OCI-LY1 (cell line): ENCODE measurements at regions not wholly inside any gene's neighbourhood (a gene's known extent, or its start where the extent isn't known, plus 50 kb on each side); places are given as distances from the start of the nearest gene placed in this dataset.
"Not testable (repeated sequence)": the region's sequence is repeated elsewhere in the genome, so short reads cannot be mapped to it uniquely, and the experiment has no call there.

Experiments used
- H2AFZ ChIP-seq: fragments of 200-600 bp; sonication (generic), shearing (Covaris generic); 2 replicates; pipeline ENCODE4 v1.6.0; 2014; ENCODE audit warnings: antibody characterized with exemption, mild to moderate bottlenecking, low read length
- H3F3A ChIP-seq: fragments of 200-600 bp; sonication (generic), shearing (Covaris generic); 2 replicates; pipeline ENCODE4 v1.6.0; 2014; ENCODE audit warnings: mild to moderate bottlenecking, antibody characterized with exemption, low read length, moderate library complexity; ENCODE audit not compliant: insufficient read depth
- H3K27ac ChIP-seq: fragments of 200-600 bp; sonication (generic); 2 replicates; pipeline ENCODE4 v1.5.1; 2014; ENCODE audit warnings: low read length, mixed run types, mild to moderate bottlenecking, low read depth; ENCODE audit not compliant: poor library complexity, severe bottlenecking
- H3K27me3 ChIP-seq: fragments of 200-600 bp; sonication (generic); 2 replicates; pipeline ENCODE4 v1.6.0; 2014; ENCODE audit warnings: antibody characterized with exemption, mild to moderate bottlenecking, low read length, moderate library complexity; ENCODE audit not compliant: insufficient read depth
- H3K36me3 ChIP-seq: fragments of 200-600 bp; sonication (generic); 2 replicates; pipeline ENCODE4 v1.6.1; 2014; ENCODE audit warnings: mild to moderate bottlenecking, antibody characterized with exemption, low read length, moderate library complexity, mixed read lengths; ENCODE audit not compliant: insufficient read depth
- H3K4me1 ChIP-seq: fragments of 200-600 bp; sonication (generic); 2 replicates; pipeline ENCODE4 v1.5.1; 2014; ENCODE audit warnings: mild to moderate bottlenecking, low read length, moderate library complexity; ENCODE audit not compliant: insufficient read depth, severe bottlenecking
- H3K4me2 ChIP-seq: fragments of 200-600 bp; sonication (generic), shearing (Covaris generic); 2 replicates; pipeline ENCODE4 v1.6.1; 2014; ENCODE audit warnings: low read length
- H3K4me3 ChIP-seq: fragments of 200-600 bp; sonication (generic); 2 replicates; pipeline ENCODE4 v1.5.1; 2014; ENCODE audit warnings: low read length, low read depth, mild to moderate bottlenecking, mixed read lengths; ENCODE audit not compliant: poor library complexity, severe bottlenecking
- H3K79me2 ChIP-seq: fragments of 200-600 bp; shearing (Covaris generic); 2 replicates; pipeline ENCODE4 v1.6.1; 2016; ENCODE audit warnings: mixed run types, low read length, mixed read lengths; ENCODE audit not compliant: insufficient read depth
- H3K9ac ChIP-seq: fragments of 200-600 bp; sonication (generic), shearing (Covaris generic); 2 replicates; pipeline ENCODE4 v1.6.1; 2014; ENCODE audit warnings: mild to moderate bottlenecking, low read length, mixed read lengths
- H3K9me2 ChIP-seq: fragments of 200-600 bp; sonication (generic), shearing (Covaris generic); 2 replicates; pipeline ENCODE4 v1.6.1; 2014; ENCODE audit warnings: low read depth, mild to moderate bottlenecking, low read length, mixed read lengths
- H3K9me3 ChIP-seq: fragments of 200-600 bp; shearing (Covaris generic); 2 replicates; pipeline ENCODE4 v1.6.1; 2014; ENCODE audit warnings: low read length, mixed read lengths
- H4K20me1 ChIP-seq: fragments of 200-600 bp; sonication (generic), shearing (Covaris generic); 2 replicates; pipeline ENCODE4 v1.6.0; 2016; ENCODE audit warnings: mild to moderate bottlenecking, low read length; ENCODE audit not compliant: insufficient read depth
- EZH2 ChIP-seq: fragments of 200-600 bp; sonication (generic), shearing (Covaris generic); IDR thresholded peaks from 2 replicates; pipeline ENCODE4 v1.8.0; 2017; ENCODE audit warnings: borderline replicate concordance, mixed run types, mild to moderate bottlenecking, antibody characterized with exemption, low read length, moderate library complexity, mixed read lengths
- TF ChIP-seq, protein P1 (sequence below): fragments of 200-600 bp; sonication (generic), shearing (Covaris generic); IDR thresholded peaks from 2 replicates; pipeline ENCODE4 v1.5.1; 2017; ENCODE audit warnings: mild to moderate bottlenecking, antibody characterized with exemption, low read length, moderate library complexity, mixed read lengths

DNA sequence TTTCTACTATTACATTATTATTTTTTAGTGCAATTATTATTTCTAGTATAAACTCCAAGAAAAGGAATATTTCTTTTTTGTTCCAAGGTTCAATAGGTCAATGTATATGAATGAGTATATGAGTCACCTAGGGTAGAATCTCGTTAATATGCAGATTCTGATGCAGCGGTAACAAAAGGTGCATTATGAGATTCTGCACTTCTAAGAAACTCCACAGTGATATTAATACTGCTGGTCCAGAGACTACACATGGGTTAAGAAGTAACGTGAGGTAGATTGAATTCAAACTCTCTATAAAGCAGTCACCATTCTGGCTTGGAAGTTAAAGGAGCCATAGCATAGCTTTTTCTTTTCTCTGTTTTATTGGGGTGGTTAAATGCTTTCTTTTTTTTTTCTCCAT, 596.2 kb upstream of the TBL1XR1 start:
- Histone ChIP-seq H3K79me2 (no peaks in the 10 kb centered on the region), H2AFZ (no peak overlapping the region), H3K9me3 (no peaks in the 10 kb centered on the region), H3K9me2 (no peaks in the 10 kb centered on the region), H3K4me1 (no peaks in the 10 kb centered on the region), H3F3A (no peaks in the 10 kb centered on the region), H4K20me1 (no peaks in the 10 kb centered on the region), H3K9ac (no peak overlapping the region), H3K27ac (no peak overlapping the region), H3K4me3 (no peak overlapping the region), H3K4me2 (no peak overlapping the region), H3K36me3 (no peaks in the 10 kb centered on the region), H3K27me3 (no peaks in the 10 kb centered on the region)
- no peak for TF ChIP-seq EZH2
- TF ChIP-seq, protein P1, sequence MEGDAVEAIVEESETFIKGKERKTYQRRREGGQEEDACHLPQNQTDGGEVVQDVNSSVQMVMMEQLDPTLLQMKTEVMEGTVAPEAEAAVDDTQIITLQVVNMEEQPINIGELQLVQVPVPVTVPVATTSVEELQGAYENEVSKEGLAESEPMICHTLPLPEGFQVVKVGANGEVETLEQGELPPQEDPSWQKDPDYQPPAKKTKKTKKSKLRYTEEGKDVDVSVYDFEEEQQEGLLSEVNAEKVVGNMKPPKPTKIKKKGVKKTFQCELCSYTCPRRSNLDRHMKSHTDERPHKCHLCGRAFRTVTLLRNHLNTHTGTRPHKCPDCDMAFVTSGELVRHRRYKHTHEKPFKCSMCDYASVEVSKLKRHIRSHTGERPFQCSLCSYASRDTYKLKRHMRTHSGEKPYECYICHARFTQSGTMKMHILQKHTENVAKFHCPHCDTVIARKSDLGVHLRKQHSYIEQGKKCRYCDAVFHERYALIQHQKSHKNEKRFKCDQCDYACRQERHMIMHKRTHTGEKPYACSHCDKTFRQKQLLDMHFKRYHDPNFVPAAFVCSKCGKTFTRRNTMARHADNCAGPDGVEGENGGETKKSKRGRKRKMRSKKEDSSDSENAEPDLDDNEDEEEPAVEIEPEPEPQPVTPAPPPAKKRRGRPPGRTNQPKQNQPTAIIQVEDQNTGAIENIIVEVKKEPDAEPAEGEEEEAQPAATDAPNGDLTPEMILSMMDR: no peak

DNA sequence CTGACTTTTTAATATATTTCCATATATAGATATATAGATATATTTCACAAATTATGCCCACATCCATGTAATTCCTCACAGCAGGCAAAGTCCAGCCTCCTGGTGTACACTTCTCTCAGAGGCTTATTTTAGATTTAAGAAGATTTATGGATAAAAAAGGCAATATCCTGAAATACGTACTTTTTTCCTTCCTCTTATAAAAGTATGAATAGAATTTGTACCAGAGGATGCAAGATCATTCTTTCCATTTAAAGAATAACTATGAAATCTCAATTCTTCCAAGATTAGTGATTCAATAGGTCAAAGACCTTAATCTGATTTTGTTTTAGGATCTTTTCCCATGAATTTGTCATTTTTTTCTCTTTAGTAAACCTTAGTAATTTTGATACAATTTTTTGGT, 597.9 kb upstream of the TBL1XR1 start:
- Histone ChIP-seq H3K9me2 (no peaks in the 10 kb centered on the region), H3K4me1 (no peaks in the 10 kb centered on the region), H3K79me2 (no peaks in the 10 kb centered on the region), H3K27ac (no peak overlapping the region), H3K4me3 (no peak overlapping the region), H3F3A (no peaks in the 10 kb centered on the region), H3K4me2 (no peak overlapping the region), H3K9me3 (no peaks in the 10 kb centered on the region), H4K20me1 (no peaks in the 10 kb centered on the region), H2AFZ (no peak overlapping the region), H3K27me3 (no peaks in the 10 kb centered on the region), H3K36me3 (no peaks in the 10 kb centered on the region), H3K9ac (no peak overlapping the region)
- no peak for TF ChIP-seq EZH2
- TF ChIP-seq, protein P1: no peak

DNA sequence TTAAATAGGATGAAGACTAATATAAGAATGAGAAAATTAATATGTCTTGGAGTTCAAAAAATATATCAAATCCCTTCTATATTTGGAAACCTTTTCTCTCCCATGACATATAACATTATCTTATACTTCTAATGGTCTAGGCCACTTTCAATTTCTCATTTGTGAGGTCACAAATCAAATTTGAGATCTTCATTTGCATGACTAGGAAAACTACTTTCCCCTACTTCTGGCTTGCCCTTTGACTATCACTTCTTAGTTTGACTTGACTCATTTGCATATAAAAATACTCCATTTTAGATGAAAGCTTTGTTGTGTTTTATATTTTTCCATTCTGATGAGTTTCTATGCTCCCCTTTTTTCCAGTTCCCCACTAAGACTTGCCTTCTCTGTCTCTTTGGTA, 598.6 kb upstream of the TBL1XR1 start:
- Histone ChIP-seq H3K4me1 (no peaks in the 10 kb centered on the region), H2AFZ (no peak overlapping the region), H3K79me2 (no peaks in the 10 kb centered on the region), H3K36me3 (no peaks in the 10 kb centered on the region), H3F3A (no peaks in the 10 kb centered on the region), H3K4me3 (no peak overlapping the region), H3K9me3 (no peaks in the 10 kb centered on the region), H3K27ac (no peak overlapping the region), H3K9ac (no peak overlapping the region), H3K4me2 (no peak overlapping the region), H3K9me2 (no peaks in the 10 kb centered on the region), H3K27me3 (no peaks in the 10 kb centered on the region), H4K20me1 (no peaks in the 10 kb centered on the region)
- TF ChIP-seq, protein P1: no peak
- no peak for TF ChIP-seq EZH2

DNA sequence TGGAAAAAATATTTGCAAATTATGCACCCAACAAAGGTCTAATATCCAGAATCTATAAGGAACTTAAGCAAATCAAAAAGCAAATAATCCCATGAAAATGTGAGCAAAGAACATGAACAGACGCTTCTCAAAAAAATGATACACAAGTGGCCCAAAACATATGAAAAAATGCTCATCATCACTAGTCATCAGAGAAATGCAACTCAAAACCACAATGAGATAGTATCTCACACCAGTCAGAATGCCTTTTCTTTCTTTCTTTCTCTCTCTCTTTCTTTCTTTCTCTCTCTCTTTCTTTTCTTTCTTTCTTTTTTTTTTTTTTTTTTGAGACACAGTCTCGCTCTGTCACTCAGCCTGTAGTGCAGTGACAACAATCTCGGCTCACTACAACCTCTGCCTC, 602.9 kb upstream of the TBL1XR1 start:
- not testable (repeated sequence) for H3K4me2 ChIP-seq, H3K4me1 ChIP-seq, H3K36me3 ChIP-seq, H3K9me3 ChIP-seq, H3K9ac ChIP-seq, H4K20me1 ChIP-seq, H2AFZ ChIP-seq, H3K4me3 ChIP-seq, H3K9me2 ChIP-seq, H3F3A ChIP-seq, H3K79me2 ChIP-seq, H3K27ac ChIP-seq, H3K27me3 ChIP-seq
